ENCODE measurements at regions not wholly inside any gene's neighbourhood (a gene's known extent, or its start where the extent isn't known, plus 50 kb on each side); places are given as distances from the start of the nearest gene placed in this dataset.
A peak's percentile ranks its signal among the peaks of the same experiment; 100 is the strongest.
"Not testable (repeated sequence)": the region's sequence is repeated elsewhere in the genome, so short reads cannot be mapped to it uniquely, and the experiment has no call there.

DNA sequence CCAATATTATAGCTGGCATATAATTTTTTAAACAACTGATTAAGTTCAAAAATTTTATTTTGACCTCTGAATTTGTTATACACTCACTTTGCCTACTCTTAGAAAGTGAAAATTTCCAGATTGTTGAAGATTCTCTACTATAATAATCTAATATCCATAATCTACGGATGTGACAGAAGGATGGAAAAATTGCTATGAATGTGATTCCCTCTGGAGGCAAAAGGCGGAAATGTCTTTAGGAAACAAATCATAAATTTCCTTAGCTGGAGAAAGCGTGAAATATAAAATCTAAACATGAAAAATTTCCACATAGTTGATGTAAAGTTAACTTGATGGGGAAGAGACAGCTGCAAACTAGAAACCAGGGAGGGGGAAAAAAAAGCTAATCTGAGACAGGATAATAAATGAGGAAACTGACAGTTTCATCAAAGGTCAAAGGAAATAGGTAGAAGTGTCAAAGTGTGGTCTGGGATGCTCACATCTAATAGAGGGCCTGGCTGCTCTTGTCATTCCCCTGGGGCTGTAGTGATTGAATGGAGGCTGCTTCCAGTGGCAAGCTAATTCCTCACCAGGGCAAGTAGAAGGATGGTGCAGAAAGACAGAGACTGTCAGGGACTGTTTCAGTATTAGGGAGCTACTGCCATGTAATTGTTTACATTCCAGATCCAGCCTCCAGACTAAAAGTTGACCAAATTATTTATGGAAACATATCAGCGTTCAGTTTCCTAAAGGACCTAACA, 264.5 kb downstream of the SDHAF3 start:
- DNase-seq, result no peak

- DNase-seq, result no peak
Observed at GRCh38 chr7:97390052-97390451, 272.6 kb downstream of the SDHAF3 start.

GRCh38 chr7:97390915-97391593, 273.6 kb downstream of the SDHAF3 start:
- DNase-seq, result peak; percentile 3

DNA sequence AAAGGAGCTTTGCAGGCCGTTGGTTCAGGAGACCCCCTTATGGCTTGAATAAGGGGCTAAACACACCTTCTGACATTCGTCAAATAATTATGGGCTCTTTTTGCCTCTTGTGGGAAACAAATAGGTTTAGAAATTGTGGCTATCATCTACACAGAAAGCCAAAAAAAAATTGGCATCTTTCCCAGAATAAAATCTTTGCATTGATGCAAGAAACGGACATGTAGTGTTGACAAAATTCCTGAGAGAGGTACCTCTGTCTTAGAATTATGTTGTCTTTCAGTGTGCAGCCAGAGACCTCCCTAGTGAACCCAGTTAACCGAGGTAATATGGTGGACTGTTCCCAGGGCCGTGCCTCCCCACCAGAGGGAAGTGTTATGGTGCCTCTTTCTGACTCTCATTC, 283.9 kb downstream of the SDHAF3 start:
- no peak for DNase-seq

DNA sequence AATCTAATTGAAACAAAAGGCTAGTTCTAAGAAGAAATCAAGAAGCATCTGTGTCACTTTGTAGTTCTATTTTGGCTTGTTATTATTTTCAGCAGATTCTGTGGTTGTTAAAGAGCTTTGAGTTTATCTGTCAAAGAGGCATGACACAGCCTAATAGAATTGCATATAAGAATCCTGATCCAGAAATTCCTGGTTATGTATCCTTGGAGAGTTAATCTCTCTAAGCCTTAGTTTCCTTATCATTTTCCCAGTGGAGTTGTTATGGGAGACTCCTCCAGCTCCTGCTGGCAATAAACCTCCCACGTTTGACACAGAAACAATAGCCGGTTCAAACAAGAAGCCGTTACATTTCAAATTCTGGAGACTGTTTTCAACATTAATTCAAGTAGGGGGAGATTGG, 288.3 kb downstream of the SDHAF3 start:
- no peak for DNase-seq

- DNase-seq, result no peak
Observed at GRCh38 chr7:97407106-97407505, 289.6 kb downstream of the SDHAF3 start.

- no peak for DNase-seq
Observed at GRCh38 chr7:97409346-97409745, 291.8 kb downstream of the SDHAF3 start.

GRCh38 chr7:97418312-97418711, 300.8 kb downstream of the SDHAF3 start:
- no peak for DNase-seq

GRCh38 chr7:97419898-97420297, 302.4 kb downstream of the SDHAF3 start:
- no peak for DNase-seq

DNA sequence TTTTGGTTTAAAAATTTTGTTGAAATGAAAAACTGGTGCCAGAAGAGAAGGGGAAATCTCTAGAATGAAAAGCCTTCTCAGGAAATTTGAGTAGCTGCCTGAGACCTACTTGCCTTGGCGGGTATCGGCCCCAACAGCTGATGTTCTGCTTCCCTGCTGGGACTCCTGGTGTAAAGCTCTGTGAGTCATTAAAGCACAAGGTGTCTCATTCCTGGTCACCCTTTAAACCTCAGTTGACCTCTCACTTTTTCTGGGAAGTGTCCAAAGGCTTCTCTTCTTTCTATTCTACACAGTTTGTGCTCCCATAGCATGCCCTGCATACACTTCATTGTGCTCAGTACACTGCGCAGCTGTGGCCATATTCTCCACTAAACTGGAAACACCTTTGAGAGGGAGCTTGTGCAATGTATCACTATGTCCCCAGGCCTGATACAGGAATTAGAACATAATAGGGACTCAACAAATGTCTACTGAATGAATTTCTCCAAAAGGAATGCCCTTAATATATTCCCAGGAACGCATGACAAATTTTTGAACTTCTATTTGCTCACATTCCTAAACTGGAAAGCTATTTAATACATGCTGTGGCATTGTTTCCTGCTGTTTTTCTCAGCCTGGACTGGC, 303.9 kb downstream of the SDHAF3 start:
- no peak for DNase-seq

DNA sequence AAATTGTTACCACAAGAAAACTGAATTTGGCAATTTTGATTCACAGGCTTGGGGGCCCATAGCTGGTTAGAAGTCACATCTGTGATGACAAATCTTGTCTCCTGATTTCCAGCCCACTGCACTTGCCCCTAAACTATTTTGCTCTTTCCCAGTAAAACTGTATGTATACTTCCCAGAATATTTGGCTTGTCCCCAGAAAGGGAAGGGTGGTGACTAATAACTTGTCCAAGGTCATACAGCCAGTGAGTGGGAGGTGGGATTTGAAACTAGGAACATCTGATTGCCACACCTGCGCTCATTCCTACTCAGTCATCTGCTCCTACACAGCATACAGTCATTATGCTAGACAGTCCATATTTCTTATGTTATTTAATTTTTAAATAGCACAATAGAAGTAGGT, 304.5 kb downstream of the SDHAF3 start:
- DNase-seq, result no peak

DNA sequence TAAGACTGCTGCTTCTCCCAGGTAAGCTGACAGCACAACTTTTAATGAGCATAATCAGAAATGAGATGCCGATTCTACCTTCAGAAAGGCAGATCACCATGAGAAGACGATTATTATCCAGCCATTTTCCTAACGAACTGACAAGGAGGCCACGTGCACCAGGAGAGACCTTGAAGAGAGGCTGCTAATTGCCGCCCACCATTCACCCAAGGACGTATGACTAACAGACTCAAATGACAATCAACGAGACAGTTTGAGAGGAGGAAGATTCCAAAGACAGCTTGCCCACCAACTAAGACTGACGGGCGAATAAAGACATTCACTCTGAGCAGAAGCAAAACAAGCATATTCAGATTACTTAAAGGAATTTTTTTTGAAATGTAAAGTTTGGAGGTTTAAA, 301.9 kb upstream of the TAC1 start:
- no peak for DNase-seq

- DNase-seq, result no peak
Observed at GRCh38 chr7:97439637-97440214, 292.2 kb upstream of the TAC1 start.

DNA sequence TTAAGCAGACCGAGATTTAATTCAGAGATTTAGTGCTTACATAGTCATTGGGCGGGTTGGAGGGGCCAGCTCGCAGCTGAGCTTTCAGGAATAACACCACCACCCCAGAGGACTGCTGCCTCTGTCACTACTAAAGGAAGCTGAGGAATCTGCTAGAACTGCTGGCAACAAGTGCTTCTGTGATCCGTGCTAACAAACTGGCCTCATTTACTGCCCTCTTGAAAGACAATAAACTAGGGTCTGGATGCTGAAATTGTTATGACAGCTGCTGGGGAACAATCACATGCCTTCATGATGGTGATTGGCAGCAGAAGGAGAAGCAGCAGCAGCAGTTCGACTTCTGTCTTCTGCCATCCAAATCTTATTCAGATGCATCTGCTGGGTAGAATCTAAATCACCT, 285.5 kb upstream of the TAC1 start:
- no peak for DNase-seq

- not testable (repeated sequence) for DNase-seq
Observed at GRCh38 chr7:97449448-97449847, 282.4 kb upstream of the TAC1 start.

GRCh38 chr7:97450516-97450915, 281.4 kb upstream of the TAC1 start:
- DNase-seq, result no peak

- DNase-seq, result no peak
Observed at GRCh38 chr7:97454636-97455035, 277.2 kb upstream of the TAC1 start.

GRCh38 chr7:97457054-97457453, 274.8 kb upstream of the TAC1 start:
- DNase-seq, result no peak

DNA sequence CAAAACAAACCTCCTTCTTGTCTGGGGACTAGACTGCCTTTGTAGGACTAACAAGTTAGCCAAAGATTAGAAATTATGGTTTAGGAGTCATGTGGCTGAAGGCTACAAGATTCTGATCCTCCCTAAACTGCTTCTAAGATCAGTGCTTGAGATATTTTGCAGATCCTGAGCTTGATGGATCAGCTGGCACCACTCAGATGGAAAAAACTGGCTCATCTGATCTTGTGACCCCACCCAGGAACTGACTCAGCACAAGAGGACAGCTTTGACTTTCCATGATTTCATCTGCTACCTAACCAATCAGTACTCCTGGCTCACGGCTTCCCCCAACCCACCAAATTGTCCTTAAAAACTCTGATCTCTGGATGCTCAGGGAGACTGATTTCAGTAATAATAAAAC, 271.5 kb upstream of the TAC1 start:
- DNase-seq, result no peak

DNA sequence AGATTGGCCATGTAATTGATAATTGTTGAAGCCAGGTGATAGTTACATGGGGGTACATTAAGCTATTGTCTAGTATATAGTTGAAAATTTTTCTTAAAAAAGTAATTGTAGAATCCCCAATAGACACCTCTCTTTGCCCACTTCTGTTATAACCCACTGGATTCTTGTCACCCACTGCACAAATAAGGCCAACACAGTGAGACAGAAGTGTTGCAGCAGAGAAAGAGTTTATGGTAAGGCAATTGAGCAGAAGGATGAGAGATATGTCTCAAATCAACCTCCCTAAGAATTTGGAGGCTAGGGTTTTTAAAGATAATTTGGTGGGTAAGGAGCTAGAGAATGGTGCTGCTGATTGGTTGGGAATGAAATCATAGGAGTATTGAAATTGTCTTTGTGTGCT, 270.3 kb upstream of the TAC1 start:
- no peak for DNase-seq

GRCh38 chr7:97466071-97466470, 265.8 kb upstream of the TAC1 start:
- no peak for DNase-seq

DNA sequence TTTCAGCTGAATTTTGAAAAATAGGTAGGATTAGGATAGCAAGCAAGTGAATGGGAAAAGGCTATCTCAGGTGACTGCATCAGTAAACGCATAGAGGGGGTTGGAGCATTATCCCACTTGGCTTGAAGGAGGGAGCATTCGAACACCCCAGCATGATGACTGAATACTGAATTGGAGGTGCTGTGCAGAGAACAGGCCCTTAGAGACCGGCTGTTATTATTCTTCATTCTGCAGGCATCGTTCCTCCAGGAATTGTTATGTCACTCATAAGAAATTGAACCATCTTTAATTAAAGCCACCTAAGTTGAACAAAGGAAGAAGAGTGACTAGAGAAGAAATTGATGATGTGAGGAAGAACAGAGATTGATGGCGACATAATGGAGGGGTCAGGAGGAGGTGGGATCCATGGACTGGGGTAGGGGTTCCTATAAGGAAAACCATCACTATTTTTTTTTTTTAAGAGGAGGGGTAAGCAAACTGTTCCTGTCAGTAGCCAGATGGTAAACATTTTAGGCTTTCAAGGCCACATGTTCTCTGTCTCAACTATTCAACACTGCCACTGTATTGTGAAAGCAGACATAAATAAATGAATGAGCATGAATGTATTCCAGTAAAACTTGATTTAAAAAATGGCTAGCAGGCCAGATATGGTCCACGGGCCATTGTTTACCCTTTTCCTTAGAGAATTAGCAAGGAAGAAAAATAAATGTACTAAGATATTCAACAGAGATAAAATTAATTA, 264.7 kb upstream of the TAC1 start:
- no peak for DNase-seq

- DNase-seq, result no peak
Observed at GRCh38 chr7:97468493-97468892, 263.4 kb upstream of the TAC1 start.
